NCI-H748 (cell line): ENCODE measurements at regions not wholly inside any gene's neighbourhood (a gene's known extent, or its start where the extent isn't known, plus 50 kb on each side); places are given as distances from the start of the nearest gene placed in this dataset.

Source experiments
- DNase-seq: peaks from one replicate; lab custom pipeline; 2025; ENCODE audit not compliant: unreplicated experiment; lab: John Stamatoyannopoulos, UW

- no peak for DNase-seq
Measured at GRCh38 chr16:80366023-80366422, 174.8 kb upstream of the DYNLRB2 start.

DNA sequence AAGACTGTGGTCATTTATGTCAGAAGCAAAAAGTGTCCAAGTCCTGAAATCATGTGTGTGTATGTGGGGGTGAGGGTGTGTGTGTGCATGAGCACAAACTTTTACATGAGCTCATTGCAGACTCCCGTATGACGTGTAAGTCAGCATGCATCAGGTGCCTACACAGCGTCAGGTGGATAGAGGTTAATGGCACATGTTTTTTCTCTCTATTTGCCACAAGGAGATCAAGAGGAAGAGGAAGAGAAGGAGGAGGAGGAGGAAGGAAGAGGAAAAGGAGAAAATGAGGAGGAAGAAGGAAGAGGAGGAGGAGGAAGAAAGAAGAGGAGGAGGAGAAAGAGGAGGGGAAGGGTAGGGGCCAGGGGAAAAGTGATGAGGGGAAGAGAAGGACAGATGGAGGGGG, 178.0 kb upstream of the DYNLRB2 start:
- no peak for DNase-seq

- no peak for DNase-seq
Measured at GRCh38 chr16:80356365-80356764, 184.4 kb upstream of the DYNLRB2 start.

GRCh38 chr16:80355335-80355734, 185.5 kb upstream of the DYNLRB2 start:
- DNase-seq = no peak

- DNase-seq = no peak
Measured at GRCh38 chr16:80350061-80350460, 190.7 kb upstream of the DYNLRB2 start.

- DNase-seq = no peak
Measured at GRCh38 chr16:80347900-80348299, 192.9 kb upstream of the DYNLRB2 start.

GRCh38 chr16:80347002-80347401, 193.8 kb upstream of the DYNLRB2 start:
- no peak for DNase-seq

DNA sequence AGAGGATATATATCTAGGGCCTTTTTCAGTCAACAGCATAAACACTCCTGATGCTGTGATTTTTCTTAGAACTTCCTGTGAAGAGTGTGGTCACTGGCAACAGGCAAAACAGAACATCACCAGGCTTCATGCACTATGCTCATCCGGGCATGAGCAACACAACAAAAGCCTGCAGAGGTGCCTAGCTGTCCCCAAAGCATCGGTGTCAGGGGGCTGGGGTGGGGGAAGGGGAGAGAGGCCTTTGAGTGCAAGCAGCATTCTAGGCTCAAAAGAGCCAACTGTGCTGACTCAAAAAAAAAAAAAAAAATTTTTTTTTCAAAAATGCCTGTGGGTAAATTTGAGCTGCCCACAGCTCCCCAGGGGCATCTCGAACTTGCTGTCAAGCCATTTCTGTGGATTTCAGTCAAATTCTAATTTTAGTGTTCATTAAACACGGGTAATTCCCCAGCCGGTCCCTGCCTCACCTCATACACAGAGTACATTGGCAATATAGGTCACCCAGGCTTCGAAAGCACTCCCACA, 194.6 kb upstream of the DYNLRB2 start:
- no peak for DNase-seq

DNA sequence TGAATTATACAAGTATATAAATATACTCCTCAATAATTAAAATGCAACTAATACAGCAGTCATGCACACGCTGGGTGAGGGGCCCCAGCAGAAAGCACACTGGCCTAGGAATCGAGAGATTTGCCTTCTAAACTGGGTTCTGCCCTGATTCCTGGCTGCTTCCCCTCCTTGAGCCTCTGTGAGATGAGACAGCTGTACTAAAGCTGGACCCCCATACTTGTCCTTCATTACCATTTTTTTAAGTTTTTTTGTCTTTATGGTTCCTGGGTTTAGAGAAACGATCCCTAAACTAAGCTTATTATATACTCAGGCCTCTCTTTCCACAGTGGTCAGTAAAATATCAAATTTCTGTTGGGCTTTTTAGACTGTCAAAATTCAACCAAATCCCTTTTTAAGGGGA, 195.1 kb upstream of the DYNLRB2 start:
- DNase-seq = no peak

DNA sequence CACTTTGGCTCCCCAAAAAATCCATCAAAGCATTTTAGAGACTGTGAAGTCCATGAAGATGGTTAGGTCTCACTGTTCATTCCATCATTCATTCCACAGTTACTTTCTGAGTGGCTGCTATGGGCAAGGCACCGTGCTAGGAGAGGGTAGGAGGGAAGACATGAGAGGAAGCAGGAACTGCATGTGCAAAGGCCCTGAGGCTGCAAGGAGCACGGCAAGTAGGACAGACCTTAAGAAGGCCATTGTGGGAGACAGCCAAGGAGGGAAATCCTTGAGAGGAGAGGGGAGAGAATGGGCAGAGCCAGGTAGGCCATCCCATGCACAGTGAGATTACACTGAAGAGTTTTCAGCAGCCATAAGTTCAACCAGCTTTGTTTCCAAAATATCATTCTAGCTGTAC, 196.2 kb upstream of the DYNLRB2 start:
- DNase-seq = no peak

GRCh38 chr16:80341263-80341662, 199.5 kb upstream of the DYNLRB2 start:
- DNase-seq = no peak

GRCh38 chr16:80337786-80338185, 203.0 kb upstream of the DYNLRB2 start:
- no peak for DNase-seq

- no peak for DNase-seq
Measured at GRCh38 chr16:80330803-80331202, 210.0 kb upstream of the DYNLRB2 start.

GRCh38 chr16:80330150-80330549, 210.6 kb upstream of the DYNLRB2 start:
- DNase-seq = no peak

GRCh38 chr16:80327740-80328139, 213.1 kb upstream of the DYNLRB2 start:
- DNase-seq = no peak

DNA sequence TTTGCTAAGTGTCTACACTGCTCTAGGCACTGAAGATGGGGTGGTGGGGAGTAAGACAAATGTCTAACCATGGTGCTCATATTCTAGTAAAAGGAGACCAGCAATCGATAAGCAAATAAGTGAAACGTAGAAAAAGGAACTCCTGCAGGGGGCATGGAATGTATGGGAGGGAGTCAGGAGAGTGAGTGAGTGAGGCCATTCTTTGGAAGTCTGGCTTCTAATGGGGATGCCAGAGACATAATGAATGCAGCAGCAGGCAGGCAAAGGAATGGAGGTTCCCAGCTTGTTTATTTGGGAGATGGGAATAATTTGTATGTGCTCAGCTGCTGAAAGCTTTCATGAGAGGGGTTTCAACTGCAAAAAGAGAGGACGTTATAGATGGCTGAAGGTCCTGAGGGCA, 216.4 kb upstream of the DYNLRB2 start:
- no peak for DNase-seq

GRCh38 chr16:80323808-80324195, 217.0 kb upstream of the DYNLRB2 start:
- no peak for DNase-seq

DNA sequence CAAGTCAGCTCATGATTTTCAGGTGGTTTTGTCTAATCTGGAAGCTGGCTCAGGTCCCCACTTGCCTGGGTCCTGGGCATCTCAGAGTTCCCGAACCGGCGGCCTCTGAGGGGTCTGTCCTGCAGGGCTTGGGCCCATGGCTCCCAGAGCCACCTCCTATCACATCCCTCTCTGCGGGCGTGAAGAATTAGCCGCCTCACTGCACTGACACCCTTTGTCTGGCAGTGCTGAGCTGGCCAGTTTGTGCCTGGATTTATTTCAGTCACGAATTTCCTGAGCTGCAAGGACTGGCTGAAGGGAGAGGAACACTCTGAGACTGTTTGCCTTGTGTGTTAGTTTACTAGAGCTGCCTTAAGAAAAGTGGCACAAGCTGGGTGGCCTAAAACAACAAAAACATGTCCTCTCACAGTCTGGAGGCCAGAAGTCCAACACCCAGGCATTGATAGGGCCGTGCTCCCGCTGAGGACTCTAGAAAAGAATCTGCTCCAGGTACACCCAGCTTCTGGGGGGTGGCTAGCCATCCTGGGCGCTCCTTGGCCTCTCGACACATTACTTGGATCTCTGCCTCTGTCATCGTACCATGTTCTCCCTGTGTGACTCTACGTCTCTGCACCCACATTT, 217.5 kb upstream of the DYNLRB2 start:
- DNase-seq = no peak

DNA sequence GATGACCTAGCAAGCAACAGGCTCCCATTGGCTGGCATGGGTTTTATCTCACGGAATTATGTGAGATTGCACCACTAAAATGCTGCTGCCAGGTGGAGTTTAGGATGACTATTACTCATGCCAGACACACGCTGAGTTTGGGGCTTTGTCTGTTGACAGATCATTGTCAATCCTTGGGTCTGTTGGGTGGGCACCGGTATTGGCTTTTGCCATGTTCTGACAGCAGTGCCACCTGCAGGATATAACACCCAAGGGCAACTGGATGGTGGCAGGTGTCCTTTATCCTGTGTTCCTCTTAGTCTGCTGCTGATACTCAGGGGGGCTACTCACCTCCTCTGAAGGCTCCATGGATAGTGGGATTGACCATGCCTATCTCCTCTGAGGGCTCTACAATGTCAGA, 221.6 kb upstream of the DYNLRB2 start:
- DNase-seq = peak; percentile 42

DNA sequence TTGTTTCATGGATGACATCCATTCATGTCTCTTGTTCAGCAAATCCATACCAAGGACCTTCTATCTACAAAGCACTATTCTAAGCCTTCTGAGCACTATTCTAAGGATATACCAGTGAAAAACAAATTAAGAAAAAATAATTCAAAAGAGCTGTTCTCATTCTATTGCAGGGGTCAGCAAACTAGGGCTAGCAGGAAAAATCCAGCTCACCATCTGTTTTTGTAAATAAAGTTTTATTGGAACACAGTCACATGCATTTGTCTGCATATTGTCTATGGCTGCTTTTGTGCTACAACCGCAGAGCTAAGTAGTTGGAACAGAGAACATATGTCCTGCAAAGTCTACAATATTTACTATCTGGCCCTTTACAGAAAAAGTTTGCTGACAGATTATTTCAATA, 222.7 kb upstream of the DYNLRB2 start:
- DNase-seq = no peak

DNA sequence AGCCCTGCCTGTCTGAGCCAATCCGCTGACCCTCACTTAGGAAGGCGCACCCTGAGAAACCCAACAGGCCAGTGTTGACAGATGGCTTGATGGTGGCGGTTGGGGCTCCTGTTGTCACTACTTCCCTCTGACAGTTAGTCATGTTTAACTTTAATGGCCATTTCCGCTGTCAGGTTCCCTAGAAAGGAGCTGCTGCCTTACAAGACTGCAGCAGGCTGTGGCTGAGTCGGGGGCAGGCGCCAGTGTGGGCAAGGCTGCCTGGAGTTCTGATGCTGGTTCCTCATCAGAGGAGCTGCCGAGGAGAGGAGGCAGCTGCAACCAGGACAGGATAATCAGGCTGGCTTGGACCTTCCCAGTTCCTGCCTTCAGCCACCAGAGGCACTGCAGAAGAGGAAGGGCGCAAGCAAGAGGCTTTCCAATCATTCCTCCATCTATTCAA, 223.2 kb upstream of the DYNLRB2 start:
- DNase-seq = peak; percentile 25

DNA sequence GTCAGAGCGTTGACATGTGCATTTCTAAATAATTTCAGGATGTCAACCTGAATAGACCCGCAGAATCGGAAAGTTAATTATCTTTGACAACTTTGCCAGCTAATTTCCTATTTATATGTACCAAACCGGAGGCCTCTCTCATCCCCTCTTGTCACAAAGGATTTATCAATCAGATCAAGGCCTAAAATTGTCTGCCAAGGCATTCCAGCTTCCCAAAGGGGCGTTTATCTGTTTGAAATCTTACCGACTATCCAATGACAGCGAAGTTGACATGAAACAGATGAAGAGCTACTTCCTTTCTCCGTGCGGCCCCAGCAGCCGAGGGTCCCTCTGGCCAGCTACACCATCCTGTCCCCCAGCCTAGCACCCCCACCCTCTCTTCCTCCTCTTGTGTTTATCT, 223.7 kb upstream of the DYNLRB2 start:
- DNase-seq = no peak

DNA sequence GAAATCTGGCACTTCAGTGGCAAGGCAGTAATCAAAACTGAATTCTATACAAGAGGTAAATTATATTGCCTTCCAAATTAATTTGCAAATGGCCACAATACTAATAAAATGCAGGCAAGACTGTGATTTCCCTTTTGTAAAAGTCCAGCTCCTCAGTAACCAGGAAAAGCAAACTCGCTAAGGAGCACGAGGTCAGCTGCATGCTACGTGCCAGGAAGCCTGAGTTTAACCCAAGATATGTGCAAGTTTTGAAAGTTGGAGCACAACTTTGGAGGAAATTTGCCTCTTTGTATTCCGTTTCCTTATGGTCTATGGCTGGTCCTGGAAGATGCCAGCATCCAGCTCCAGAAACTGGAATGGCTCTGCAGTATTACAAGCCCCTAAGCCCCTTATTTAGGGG, 226.8 kb upstream of the DYNLRB2 start:
- DNase-seq = no peak
